ENCODE measurements at regions not wholly inside any gene's neighbourhood (a gene's known extent, or its start where the extent isn't known, plus 50 kb on each side); places are given as distances from the start of the nearest gene placed in this dataset.

- no peak for DNase-seq (ENCODE audit: low read depth)
Measured at GRCh38 chr18:28409811-28410210, 232.9 kb upstream of the CDH2 start.

GRCh38 chr18:28408528-28408927 is 231.6 kb upstream of the CDH2 start:
- DNase-seq (ENCODE audit: low read depth) = no peak

- DNase-seq (ENCODE audit: low read depth) = peak; percentile 1
Measured at GRCh38 chr18:28407681-28408080, 230.8 kb upstream of the CDH2 start.

DNA sequence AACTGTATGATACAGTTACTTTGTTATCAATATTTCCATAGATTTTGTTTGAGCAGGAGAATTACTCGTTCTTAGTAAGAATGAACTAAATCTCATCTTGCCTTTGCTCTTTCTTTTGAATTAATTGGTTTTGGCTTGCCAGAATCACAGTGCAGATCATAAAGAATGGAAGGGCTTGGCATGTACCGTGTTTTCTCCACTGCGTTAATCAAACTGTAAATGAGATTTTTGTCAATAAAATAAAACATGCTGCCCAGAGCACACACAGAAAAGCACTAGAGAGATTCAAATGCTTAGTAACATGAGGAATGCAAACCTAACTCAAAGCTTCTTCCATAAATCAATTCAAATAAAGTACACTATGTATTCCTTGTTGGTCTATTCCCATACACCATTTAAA is 229.6 kb upstream of the CDH2 start:
- no peak for DNase-seq (ENCODE audit: low read depth)

GRCh38 chr18:28404694-28405093 is 227.8 kb upstream of the CDH2 start:
- DNase-seq (ENCODE audit: low read depth) = no peak

- DNase-seq (ENCODE audit: low read depth) = no peak
Measured at GRCh38 chr18:28399781-28400362, 222.9 kb upstream of the CDH2 start.

DNA sequence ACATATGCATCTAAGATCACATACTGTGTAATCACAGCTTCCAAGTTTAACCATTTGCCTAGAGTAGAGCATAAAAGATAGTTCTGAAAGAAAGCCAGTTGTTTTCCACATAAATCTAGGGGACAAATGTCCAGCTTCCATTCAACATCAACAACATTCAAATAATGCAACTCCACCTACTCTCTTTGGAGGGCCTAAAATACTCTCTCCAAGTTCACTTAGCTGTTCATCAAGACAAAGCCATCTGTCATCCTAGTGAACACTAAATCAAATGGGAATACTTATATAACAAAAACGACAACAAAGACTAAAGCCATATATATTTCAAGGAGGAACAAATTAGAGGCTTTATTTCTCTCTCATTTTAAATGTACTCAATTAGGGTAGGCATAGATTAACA is 221.5 kb upstream of the CDH2 start:
- DNase-seq (ENCODE audit: low read depth) = no peak

- DNase-seq (ENCODE audit: low read depth) = no peak
Measured at GRCh38 chr18:28390022-28390421, 213.1 kb upstream of the CDH2 start.

GRCh38 chr18:28382215-28382879 is 205.4 kb upstream of the CDH2 start:
- DNase-seq (ENCODE audit: low read depth) = no peak

DNA sequence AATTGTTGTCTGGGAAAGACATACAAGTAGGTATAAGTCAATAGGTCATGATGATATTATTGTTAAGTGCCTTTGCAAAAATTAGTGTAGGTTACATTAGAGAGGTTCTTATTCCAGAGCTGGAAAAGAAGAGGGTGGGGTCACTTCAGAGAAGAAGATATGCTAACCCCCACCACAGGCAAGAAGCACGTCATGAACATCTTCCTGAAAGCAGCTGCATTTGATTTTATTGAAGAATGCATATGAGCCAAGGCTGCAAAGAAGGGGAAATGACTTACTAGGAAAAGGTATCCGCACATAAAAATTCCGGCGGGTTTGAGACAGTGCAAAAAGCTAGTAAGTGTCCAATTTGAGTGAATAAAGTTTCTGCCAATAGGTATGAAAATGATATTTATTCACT is 195.3 kb upstream of the CDH2 start:
- no peak for DNase-seq (ENCODE audit: low read depth)

DNA sequence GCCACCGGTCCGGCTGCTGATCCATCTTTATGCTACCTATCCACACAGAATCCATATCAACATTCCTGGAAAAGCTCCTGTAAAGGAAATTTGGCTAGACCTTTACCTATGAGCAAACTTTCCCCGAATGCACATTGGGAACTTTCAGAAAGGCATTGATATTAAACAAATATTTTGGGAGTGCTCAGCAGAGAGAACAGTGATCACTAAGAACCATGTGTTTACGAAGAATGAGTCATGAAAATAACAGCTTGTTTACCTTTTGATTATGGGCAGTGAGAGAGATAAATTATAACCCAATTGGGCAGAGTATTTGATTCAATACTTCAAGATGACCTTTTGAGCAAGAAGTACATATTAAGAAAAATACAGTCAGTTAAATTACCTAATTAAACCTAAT is 189.7 kb upstream of the CDH2 start:
- DNase-seq (ENCODE audit: low read depth) = no peak

DNA sequence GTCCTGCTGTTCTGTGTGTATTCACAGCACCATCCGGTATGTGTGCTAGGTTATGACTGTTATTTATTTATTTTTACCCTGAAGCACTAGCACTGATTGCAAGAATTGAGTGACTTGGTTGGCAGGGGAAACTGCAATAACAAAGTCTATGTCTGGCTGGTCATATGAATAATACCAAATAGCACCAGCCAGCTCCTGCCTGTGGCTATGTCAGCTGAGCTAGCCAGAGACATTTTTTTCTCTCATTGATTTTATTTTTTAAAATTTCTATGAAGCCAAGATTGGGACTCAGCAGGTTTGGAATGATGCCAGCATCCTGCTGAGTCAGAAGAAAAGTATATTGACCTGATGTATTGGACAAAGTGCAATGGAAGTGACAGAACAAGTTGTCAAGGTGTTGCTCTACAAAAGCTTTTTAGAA is 188.5 kb upstream of the CDH2 start:
- DNase-seq (ENCODE audit: low read depth) = peak; percentile 80

DNA sequence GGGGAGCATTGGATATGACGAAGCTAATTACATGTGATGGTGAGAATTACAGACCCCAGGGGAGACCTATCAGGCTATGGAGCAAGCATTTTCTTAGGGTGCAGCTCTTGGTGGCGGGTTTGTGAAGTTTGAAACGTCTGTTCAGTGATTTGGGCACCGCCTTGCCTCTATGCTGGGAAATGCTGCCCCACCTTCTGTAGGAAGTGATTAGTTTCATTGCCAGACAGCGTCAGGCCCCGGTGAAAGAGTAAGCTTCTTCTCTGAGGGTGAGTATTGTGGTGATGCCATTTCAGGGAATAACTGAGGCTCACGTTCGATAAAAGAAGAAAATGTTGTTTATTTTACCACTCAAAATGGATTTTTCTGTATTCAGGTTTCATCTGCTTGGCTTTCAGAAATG is 186.2 kb upstream of the CDH2 start:
- DNase-seq (ENCODE audit: low read depth) = no peak

GRCh38 chr18:28359176-28359575 is 182.2 kb upstream of the CDH2 start:
- DNase-seq (ENCODE audit: low read depth) = peak; percentile 6

- DNase-seq (ENCODE audit: low read depth) = no peak
Measured at GRCh38 chr18:28357766-28358401, 181.0 kb upstream of the CDH2 start.

DNA sequence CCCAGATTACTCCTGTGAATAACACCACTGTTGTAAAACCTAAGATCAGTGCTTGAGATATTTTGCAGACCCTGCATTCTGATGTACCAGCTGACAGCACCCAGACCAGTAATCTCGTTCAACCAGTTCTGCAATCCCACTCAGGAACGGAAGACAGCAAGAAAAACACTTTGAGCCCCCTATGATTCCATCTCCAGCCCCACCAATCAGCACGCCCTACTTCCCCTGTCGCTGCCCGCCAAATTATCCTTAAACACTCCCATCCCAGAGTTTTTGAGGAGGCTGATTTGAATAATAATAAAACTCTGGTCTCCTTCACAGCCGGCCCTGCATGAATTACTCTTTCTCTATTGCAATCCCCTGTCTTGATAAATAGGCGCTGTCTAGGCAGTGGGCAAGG is 173.9 kb upstream of the CDH2 start:
- no peak for DNase-seq (ENCODE audit: low read depth)

DNA sequence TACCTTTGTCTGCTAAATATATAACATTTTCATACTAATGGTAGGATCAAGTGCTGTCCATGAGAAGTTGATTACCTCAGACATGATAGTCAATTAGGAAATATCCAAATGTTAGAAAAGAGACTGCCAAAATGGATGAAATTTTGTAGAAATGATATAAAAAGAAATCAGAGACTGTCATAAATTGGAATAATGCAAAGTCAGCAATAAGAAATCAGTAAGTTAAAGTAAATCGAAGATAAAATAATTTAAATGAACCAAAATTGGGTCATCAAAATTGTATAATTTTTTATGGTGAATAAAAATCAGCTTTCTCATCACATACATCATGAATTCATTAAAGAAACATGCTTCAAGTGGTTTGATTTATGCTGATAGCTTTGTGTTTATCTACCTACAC is 165.3 kb upstream of the CDH2 start:
- DNase-seq (ENCODE audit: low read depth) = no peak

DNA sequence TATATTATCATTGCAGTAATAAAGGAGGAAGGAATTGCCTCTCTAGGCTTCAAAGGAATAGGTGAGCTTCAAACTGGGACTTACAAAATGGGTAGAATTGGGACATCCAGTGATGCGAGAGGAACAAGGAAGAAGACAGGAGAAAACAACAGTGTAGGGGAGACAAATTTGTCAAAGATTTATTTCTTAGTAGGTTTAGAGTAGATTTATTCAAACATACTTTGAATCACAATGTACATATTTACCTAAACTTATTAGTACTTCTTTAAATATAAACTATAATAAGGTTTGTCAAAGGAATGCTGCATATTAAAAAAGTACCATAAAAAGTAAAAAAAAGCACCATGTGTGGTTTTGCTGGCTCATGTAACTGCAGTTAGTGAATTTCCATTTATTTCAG is 161.4 kb upstream of the CDH2 start:
- no peak for DNase-seq (ENCODE audit: low read depth)

- no peak for DNase-seq (ENCODE audit: low read depth)
Measured at GRCh38 chr18:28334516-28334915, 157.6 kb upstream of the CDH2 start.

- DNase-seq (ENCODE audit: low read depth) = no peak
Measured at GRCh38 chr18:28332071-28332470, 155.1 kb upstream of the CDH2 start.

- no peak for DNase-seq (ENCODE audit: low read depth)
Measured at GRCh38 chr18:28331551-28331950, 154.6 kb upstream of the CDH2 start.

DNA sequence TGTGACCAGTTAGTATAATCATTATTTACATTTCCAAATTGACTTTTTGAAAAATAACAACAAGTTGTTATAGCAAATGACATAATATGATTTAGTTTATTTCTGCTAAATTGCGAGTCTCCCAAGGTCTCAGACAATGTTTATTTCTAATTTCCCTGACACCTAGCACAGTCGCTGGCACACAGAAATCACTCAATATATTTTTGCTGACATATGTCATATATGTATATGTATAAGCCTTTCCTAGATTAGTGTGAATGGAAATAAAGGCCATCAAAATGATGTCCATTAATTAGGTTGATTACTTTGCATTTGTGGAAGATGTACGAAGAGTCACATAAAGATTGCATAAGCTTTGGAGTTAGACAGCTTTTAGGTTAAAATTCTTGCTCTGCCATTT is 136.7 kb upstream of the CDH2 start:
- no peak for DNase-seq (ENCODE audit: low read depth)

GRCh38 chr18:28288784-28289183 is 111.9 kb upstream of the CDH2 start:
- no peak for DNase-seq (ENCODE audit: low read depth)

GRCh38 chr18:28287146-28287545 is 110.2 kb upstream of the CDH2 start:
- no peak for DNase-seq (ENCODE audit: low read depth)
